GM19468 (cell line): ENCODE measurements at regions not wholly inside any gene's neighbourhood (a gene's known extent, or its start where the extent isn't known, plus 50 kb on each side); places are given as distances from the start of the nearest gene placed in this dataset.
"Not testable (repeated sequence)": the region's sequence is repeated elsewhere in the genome, so short reads cannot be mapped to it uniquely, and the experiment has no call there.

Experiments used
- ATAC-seq: cut with Tn5 transposase; IDR thresholded peaks from one replicate; pipeline ENCODE4 v1.9.1; 2021; ENCODE audit warnings: mild to moderate bottlenecking, moderate library complexity, moderate number of reproducible peaks; ENCODE audit not compliant: unreplicated experiment; ENCODE audit errors: extremely low read depth

GRCh38 chr9:33623658-33624586 lies 99.9 kb downstream of the ANKRD18B start:
- no peak for ATAC-seq

- not testable (repeated sequence) for ATAC-seq
Observed at GRCh38 chr9:33628318-33628717, 104.3 kb downstream of the ANKRD18B start.

DNA sequence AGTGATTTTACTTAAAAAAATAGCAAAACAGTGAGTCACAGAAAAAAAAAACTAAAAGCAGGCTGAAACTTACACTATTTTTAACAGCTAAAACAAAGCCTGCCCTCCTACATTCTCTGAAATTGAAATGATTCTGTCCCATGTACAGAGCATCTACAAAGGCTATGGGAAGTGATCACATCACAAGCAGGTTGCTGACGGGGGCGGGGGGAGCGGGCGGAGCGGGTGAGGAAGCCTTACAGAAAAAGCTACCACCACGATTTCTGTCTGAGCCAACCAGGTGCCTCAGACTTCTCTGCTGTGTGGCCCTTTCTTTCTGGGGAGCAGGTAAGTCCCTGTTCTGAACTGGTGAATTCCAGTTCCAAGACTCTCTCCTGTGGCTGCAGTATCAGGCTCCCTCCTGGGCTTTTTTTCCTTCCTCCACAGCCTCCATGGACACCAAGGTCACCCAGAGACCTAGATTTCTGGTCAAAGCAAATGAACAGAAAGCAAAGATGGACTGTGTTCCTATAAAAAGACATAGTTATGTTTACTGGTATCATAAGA lies 104.9 kb downstream of the ANKRD18B start:
- no peak for ATAC-seq

DNA sequence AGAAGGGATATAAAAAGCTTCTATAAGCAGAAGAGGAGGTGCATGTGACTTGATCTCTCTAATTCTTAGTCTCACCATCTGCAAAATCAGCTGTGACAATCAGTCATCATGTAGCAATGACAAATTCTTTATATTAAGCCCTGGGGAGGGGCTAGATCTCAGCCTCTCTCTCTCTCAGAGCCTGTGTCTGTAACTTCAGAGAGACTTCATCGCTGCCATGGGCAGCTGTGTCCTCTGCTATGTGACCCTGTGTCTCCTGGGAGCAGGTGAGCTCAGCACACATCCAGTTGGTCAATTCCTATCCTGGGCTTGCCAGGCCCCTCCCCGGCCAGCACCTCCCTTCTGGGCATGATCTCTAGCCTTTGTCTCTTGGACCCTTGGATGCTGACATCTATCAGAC lies 109.6 kb downstream of the ANKRD18B start:
- no peak for ATAC-seq

DNA sequence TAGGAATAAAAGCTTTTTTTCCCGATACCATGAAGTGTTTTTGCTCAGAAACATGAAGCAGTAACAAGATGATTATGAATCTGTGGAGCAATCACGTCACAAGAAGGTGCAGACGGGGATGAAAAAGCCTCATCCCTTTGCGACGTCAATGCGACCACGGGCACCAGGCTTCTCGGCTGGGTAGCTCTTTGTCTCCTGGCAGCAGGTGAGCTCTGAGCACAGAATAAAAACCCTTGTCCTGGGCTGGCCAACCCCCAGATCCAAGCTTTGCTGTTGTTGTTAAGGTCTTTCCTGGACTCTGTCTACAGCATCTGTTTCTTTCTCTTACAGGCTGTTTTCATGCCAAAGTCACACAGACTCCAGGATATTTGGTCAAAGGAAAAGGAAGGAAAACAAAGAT lies 113.8 kb downstream of the ANKRD18B start:
- ATAC-seq = no peak

GRCh38 chr9:33638391-33638915 lies 114.4 kb downstream of the ANKRD18B start:
- no peak for ATAC-seq

DNA sequence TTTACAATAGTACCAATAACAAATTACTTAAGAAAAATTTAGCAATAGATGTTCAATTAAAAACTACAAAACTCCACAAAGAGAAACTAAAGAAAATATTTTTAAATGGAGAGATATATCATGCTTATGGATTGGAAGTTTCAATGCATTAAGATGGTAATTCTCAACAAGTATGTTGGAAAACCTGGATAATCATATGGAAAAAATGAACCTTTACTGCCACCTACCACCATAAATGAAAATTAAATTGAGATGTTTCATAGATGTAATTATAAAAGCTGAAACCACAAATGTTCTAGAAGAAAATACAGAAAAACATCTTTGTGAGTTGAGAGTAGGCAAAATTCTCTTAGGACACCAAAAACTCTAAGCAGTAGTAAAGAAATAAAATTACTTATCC lies 121.7 kb downstream of the ANKRD18B start:
- no peak for ATAC-seq

GRCh38 chr9:33649463-33649862 lies 125.4 kb downstream of the ANKRD18B start:
- ATAC-seq = no peak

- ATAC-seq = no peak
Observed at GRCh38 chr9:33651125-33651524, 127.1 kb downstream of the ANKRD18B start.

DNA sequence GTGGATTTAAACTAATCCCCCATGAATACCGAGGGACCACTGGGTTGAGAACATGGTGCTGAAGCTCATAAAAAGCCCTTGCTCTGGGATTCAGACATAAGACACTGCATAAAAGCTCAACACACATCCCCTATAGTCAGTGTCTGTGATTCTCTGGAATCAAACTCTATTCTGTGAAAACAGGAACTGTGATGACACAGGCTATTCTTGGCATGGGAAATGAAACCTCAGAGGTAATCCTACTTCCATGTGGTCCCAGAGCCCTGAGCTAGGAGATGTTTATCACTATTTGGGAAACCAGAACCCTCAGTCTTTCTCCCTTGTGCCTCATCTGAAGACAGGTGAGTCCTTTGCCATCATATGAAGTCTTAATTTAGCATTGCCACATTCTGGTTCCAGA lies 135.4 kb upstream of the PRSS3 start:
- ATAC-seq = no peak

DNA sequence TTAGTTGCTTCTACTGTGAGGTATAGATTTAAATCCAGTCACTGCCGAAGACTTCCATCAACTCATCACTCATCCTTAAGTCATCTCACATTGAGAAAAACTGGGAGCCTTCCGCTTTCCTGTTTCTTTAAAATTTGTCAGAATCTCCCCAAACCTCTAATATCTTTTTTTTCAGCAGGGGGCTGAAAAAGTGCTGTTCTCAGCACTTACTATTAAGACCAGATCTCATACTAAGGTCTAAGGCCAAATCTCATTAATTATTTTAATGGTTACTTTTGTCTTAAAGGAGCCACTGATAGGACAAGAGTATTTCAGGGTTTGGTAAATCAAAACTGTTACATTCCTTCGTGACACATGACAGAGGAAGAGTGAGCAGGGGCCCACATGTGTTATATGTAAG lies 134.6 kb upstream of the PRSS3 start:
- ATAC-seq = no peak

DNA sequence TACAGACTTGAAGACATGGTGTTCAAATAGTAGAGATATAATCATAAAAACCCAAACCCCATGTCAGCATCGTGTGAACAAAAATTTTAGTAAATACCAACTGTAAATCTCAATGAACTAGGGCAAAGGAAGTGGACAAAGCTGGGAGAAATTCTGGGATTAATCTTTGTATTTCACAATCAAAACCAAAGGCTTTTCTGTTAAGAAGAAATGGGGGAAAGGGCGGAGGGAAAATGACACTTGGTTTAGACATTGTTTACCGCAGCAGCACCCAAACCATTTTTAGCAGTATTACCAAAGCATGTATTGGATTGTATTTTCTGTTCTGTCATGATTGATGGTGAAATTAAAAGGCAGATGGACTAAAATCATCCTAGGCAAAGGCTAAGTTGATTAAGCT lies 134.2 kb upstream of the PRSS3 start:
- no peak for ATAC-seq

DNA sequence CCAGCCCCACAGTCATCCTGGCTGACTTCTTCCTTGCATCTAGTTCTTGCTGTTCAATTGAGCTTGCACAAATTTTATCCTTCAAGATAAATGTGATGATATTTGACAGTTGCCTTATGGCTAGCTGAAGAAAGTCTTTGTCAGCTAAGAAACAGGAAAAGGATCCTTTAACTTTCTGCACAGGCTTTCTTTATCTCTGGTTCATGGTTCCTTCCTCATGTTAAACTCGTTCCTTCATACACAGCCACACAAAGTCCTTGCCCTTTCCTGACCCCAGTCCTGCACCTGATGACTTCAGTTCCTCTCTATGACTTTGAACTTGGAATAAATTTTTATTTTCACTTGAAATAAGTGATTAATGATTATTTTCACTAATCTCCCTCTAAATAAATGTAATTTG lies 132.5 kb upstream of the PRSS3 start:
- ATAC-seq = no peak

- not testable (repeated sequence) for ATAC-seq
Observed at GRCh38 chr9:33676194-33676745, 119.1 kb upstream of the PRSS3 start.

- no peak for ATAC-seq
Observed at GRCh38 chr9:33676746-33677505, 118.4 kb upstream of the PRSS3 start.

- no peak for ATAC-seq
Observed at GRCh38 chr9:33677506-33677809, 117.9 kb upstream of the PRSS3 start.

DNA sequence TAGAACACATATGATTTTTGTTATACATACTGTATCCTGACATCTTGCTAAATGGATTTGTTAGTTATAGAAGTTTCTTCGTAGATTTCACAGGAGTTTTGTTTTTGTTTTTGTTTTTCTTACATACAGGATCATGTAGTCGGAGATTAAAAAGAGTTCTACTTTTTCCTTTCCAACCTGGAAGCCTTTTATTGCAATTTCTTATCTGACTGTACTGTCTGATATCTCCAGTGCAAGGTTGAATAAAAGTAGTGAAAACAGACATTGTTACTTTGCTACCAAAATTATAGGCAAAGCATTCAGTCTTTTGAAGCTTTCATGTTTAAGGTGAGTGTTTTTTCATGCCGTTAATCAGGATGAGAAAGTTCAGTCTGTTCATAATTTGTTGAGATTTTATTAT lies 117.4 kb upstream of the PRSS3 start:
- no peak for ATAC-seq

GRCh38 chr9:33682551-33682950 lies 112.8 kb upstream of the PRSS3 start:
- no peak for ATAC-seq

- ATAC-seq = no peak
Observed at GRCh38 chr9:33684831-33685230, 110.5 kb upstream of the PRSS3 start.

GRCh38 chr9:33686942-33687341 lies 108.4 kb upstream of the PRSS3 start:
- no peak for ATAC-seq

DNA sequence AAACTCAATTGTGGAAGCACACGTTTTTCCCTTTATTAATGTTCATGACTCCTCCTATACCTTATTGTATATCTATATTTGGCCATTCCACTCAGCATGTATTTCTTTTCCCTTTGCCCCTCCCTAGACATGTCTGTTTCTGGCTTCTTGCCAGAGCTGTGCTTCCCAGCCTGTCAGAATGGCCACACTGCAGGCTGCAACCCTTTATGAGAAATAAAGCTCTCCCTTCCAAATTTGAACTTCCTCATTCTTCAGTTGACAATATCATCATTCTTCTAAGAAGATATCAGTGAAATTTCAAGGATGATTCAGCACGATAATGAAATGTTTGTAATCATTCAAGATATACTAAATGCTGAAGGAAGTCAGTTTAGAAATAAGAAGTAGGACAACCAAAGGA lies 107.6 kb upstream of the PRSS3 start:
- no peak for ATAC-seq
